RPMI7951 (cell line): ENCODE measurements at regions not wholly inside any gene's neighbourhood (a gene's known extent, or its start where the extent isn't known, plus 50 kb on each side); places are given as distances from the start of the nearest gene placed in this dataset.
A peak's percentile ranks its signal among the peaks of the same experiment; 100 is the strongest.

Source experiments
- DNase-seq: peaks from one replicate; pipeline ENCODE4 v3.0.0-alpha.2; 2012; ENCODE audit warnings: low read depth

GRCh38 chr7:18363751-18364380, 131.7 kb upstream of the HDAC9 start:
- DNase-seq, result peak; percentile 48

GRCh38 chr7:18364396-18364795, 131.2 kb upstream of the HDAC9 start:
- no peak for DNase-seq

GRCh38 chr7:18366394-18366793, 129.2 kb upstream of the HDAC9 start:
- no peak for DNase-seq

DNA sequence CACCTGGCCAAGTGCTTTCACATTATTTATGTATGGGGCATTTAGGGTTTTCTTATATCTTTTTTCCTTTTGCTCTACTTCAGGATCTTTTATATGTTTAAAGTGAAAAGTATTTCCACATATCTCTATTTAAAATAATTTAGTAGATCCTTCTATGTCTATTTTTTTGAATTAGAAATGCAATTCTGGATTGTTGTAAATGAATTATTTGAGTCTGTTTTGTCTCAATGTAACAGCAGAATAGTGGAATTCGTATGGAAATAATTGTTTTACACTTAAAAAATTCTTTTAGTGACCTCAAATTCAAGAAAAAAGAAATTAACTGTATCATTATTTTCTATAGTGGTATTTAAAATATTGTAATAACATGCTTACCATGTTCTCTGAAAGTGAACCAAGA, 126.5 kb upstream of the HDAC9 start:
- no peak for DNase-seq

GRCh38 chr7:18370633-18371032, 124.9 kb upstream of the HDAC9 start:
- no peak for DNase-seq

- no peak for DNase-seq
Measured at GRCh38 chr7:18378989-18379605, 116.5 kb upstream of the HDAC9 start.

DNA sequence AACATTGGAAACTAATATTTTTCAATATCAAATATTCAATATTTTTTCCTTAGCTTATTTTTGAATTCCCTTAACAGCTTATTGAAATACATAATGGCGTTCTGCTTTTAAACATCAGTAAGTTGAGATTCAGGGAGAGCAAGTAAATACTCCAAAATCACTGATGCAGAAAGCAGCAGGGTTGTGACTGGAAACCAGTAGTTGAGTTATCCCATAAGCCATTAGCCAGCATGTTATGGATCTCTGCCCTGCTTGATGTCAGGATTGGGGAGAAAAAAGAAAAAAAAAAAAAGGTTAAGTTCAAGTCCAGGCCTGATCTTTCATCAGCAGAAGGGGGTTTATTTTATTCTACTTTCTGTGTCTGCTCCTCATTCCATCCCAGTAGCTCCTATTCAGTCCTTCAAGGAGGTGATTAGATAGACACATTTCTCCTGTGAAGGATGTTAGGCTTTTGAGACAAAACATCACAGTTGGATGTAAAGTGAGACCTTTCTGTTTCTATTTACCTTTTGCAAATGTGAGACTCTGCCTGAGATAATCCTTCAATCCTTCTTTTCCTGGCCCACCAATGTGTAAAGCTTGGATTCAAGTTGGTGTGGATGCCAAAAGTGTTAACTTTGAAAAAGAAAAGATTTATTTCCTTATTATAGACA, 110.9 kb upstream of the HDAC9 start:
- DNase-seq, result no peak

DNA sequence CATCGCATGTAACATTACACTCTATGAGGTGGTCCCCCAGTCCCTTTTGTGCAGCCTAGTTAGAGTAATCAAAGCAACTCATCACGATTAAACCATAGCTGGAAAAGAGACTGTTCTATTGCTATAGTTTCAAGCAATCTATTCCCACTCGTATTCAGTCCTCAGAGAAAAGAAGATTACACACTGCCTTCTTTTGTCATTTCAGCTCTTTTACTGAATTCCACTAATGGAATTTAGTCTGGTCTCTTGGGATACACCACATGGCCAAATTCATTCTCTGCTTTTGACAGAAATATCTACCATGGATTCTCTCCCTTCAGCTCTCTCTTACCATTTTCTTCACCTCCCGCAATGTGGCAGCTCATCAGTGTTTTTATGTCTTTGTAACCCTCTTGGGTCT, 108.9 kb upstream of the HDAC9 start:
- DNase-seq, result no peak

DNA sequence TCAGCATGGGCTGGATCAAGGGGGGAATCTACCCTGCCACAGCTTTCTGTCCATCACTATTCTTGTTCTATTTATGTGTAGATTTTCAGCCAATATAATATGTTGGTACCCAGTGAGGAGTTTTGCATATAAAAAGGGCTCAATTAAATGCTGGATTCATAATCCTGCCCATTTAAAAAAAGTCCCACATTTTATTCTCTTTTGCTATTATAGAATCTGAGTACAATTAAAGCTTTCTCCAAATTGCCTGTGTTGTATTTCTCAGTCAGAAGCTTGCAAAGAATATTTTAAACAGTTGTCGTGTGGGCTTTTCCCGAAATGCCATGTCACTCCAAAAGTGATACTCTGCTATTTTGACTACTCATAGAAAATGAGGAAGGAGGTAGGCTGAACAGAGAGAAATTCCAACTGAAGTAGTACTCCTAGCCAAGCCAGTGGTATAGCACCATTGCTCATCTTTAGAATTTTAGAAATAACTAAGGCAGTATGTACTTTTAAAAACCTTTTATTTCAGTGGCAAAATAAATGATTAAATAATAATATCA, 108.3 kb upstream of the HDAC9 start:
- DNase-seq, result no peak

DNA sequence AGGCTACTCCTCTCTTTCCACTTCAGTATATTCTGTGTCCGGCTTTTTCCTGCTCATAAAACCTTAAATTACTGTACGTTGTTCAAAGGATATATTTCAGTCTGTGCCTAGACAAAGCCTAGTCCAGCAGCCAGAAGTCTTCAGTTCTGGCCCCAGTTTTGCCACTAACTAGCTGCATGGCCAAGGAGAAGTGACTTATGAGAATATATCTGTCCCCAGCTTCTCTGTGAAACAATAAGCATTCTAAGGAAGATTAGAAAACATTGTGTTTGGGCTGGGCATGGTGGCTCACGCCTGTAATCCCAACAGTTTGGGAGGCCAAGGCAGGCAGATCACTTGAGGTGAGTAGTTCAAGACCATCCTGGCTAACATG, 105.0 kb upstream of the HDAC9 start:
- no peak for DNase-seq

DNA sequence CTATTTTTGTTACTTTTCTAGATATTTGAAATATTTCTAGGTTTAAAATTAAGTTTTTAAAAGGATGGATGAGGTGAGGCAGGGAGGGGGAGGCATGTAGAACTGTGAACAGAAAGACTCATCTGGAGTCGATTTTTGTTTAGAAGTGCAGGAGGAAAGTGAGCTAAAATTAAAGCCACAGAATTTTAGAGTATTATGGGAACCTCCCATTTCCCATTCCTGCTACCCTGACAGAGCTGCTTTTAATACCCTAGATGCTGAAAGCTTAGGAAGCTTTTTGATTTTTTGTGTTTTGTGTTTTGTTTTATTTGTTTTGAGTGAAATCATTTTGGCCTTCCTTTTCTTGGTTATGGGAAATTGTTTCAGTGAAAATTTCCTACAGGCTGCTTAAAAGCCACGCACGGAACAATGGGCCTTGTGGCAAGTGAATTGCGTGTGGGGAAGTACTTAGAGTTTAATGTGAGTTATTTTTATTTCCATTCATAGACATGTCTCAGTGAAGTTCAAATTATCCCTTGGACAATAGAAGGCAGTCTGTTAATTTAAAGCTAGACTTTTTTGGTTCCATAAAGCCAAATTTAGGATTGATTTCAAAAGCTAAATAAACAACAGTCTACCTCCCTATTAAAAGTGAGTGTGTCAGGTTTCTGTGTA, 102.0 kb upstream of the HDAC9 start:
- peak; percentile 50 for DNase-seq

DNA sequence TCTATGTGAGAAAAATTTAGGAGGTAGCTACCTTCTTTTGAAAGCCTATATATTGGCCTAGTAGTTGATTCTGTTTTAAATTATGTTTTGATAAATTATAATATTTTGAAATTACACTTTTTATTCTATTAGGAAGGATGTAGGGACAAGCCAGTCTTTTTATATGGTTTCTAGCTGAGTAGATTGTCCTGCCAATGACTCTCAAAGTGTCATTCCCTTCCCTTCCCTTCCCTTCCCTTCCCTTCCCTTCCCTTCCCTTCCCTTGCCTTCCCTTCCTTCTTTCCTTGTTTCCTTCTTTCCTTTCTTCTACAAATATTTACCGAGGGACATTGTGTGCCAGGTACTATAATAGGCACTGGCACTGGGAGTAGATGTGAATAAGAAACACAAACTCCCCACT, 99.7 kb upstream of the HDAC9 start:
- DNase-seq, result no peak

DNA sequence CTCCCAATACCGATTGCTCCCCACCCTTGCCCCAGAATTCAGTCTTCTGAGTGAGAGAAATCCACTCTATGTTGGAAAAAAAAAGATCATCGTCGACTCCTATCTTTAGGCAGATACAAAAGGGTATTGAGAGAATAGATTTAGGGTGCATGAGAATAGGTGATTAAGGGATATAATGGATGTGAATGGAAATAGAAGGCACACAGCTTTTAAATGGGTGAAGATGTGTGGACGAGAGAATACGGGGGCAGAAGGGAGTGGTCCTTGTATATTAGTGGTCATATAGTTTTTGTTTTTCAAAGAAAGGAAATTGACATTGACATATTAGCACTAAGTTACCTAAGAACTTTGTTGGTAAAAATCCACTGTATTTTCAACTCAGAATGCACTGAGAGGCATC, 98.6 kb upstream of the HDAC9 start:
- DNase-seq, result no peak

- DNase-seq, result peak; percentile 35
Measured at GRCh38 chr7:18399436-18400235, 95.9 kb upstream of the HDAC9 start.

DNA sequence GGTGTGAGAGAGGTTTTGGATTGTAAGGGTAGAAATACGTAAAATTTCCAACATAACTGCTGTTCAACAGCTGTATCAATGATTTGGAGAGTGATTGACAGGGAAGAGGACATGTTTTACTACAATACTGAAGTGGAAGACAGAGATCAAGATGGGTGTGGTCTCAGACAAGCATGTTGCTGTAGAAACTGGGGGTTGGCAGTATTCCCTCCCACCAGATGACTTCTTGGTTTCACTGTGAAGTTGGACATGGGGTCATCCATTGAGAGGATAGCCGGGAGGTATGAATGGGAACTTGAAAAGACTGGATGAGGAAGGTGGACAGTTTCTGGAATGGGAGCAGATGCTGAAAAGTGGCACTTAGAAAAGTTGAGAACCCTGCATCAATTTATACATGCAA, 95.3 kb upstream of the HDAC9 start:
- DNase-seq, result peak; percentile 73

GRCh38 chr7:18400726-18401125, 94.8 kb upstream of the HDAC9 start:
- DNase-seq, result no peak

DNA sequence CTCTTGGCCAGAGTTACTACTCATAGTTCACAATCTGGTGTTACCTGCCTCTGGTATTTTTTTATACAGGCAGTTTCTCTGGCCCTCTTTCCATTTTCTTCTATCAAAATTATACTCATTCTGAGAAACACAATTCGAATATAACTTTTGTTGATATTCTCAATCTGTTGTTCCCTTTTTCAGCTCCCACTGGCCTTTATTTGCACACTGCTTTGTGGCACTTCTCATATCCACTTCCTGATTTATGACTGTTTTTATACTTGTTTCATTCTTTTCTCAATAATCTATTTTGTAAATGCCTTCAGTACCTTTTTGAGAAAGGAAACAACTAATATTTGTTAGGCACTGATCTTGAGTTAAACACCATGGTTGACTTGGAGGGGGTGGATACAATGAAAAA, 93.8 kb upstream of the HDAC9 start:
- DNase-seq, result no peak

- peak; percentile 72 for DNase-seq
Measured at GRCh38 chr7:18402488-18403183, 92.9 kb upstream of the HDAC9 start.

- no peak for DNase-seq
Measured at GRCh38 chr7:18405726-18406125, 89.8 kb upstream of the HDAC9 start.

DNA sequence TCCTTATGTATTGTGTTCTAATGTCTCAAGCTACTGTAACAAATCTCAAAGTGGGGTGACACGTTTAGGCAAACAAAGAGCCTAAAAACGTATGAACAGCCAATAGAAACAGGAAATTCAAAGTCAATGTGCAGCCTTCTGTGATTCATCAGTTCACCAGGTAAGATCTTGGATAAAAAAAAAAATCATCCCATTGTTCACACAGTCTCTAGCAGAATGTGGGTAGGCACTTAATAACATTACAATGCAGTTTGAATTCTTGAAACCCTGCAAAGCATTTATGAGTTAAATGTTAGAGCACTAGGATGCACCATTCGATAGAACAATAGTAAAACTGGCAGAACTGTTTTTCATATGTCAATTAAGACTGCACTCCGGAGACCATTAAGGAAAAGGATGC, 88.2 kb upstream of the HDAC9 start:
- DNase-seq, result no peak

DNA sequence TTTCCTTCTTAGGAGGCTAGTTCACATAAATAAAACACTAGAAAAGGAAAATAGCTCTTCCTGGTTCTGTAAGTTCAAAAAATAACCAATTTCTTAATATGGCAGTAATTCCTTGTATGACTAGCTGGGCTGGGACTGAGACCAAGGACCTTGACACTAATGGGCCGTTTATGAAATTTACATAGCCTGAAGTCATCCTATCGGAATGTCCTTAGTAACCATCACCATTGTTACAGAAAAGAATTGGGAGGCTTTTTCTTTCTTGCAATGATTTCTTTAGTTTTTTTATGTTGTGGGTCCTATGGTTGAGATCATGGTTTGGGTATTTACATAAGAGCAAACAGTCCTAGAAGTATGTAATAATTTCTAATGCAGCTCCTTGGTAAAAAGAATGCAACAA, 87.1 kb upstream of the HDAC9 start:
- DNase-seq, result peak; percentile 57
